ENCODE measurements at regions not wholly inside any gene's neighbourhood (a gene's known extent, or its start where the extent isn't known, plus 50 kb on each side); places are given as distances from the start of the nearest gene placed in this dataset.

- 75 to 92% (median 80%) methylated on average over 3 of the region's 3 CpGs for WGBS, 3 donors
- DNase-seq: no peak
- Histone ChIP-seq H3K36me3 (no peaks in the 10 kb centered on the region), H3K4me1 (ENCODE audit: insufficient read depth) (no peaks in the 10 kb centered on the region), H3K27ac (no peak overlapping the region), H3K4me3 (no peak overlapping the region), H3K9me3 (no peaks in the 10 kb centered on the region), H3K27me3 (no peaks in the 10 kb centered on the region)
- intact Hi-C loops (cut with DNase I): no loop called here
- no peak for TF ChIP-seq EP300 (IDR thresholded peaks at IDR 0.05)
- TF ChIP-seq CTCF (IDR thresholded peaks at IDR 0.05): no peak
- no peak for TF ChIP-seq POLR2A (IDR thresholded peaks at IDR 0.05)
Observed at GRCh38 chr1:118252624-118253023, 67.6 kb upstream of the SPAG17 start.

GRCh38 chr1:118250232-118250631 lies 65.2 kb upstream of the SPAG17 start:
- no peak for TF ChIP-seq EP300 (IDR thresholded peaks at IDR 0.05)
- TF ChIP-seq CTCF (IDR thresholded peaks at IDR 0.05): no peak
- Histone ChIP-seq H3K36me3 (no peaks in the 10 kb centered on the region), H3K4me1 (ENCODE audit: insufficient read depth) (no peaks in the 10 kb centered on the region), H3K27ac (no peak overlapping the region), H3K27me3 (no peaks in the 10 kb centered on the region), H3K4me3 (no peak overlapping the region), H3K9me3 (no peaks in the 10 kb centered on the region)
- 18 to 28% (median 23%) methylated on average over 3 of the region's 3 CpGs for WGBS, 3 donors
- DNase-seq: no peak
- intact Hi-C loops (cut with DNase I): no loop called here

GRCh38 chr1:118249641-118250040 lies 64.6 kb upstream of the SPAG17 start:
- Histone ChIP-seq H3K36me3 (no peaks in the 10 kb centered on the region), H3K4me3 (no peak overlapping the region), H3K4me1 (ENCODE audit: insufficient read depth) (no peaks in the 10 kb centered on the region), H3K9me3 (no peaks in the 10 kb centered on the region), H3K27me3 (no peaks in the 10 kb centered on the region), H3K27ac (no peak overlapping the region)
- intact Hi-C loops (cut with DNase I): no loop called here
- TF ChIP-seq POLR2A (IDR thresholded peaks at IDR 0.05) (no peak), EP300 (IDR thresholded peaks at IDR 0.05) (no peak), CTCF (IDR thresholded peaks at IDR 0.05) (no peak)
- 60 to 73% (median 64%) methylated on average over 6 of the region's 6 CpGs for WGBS, 3 donors
- DNase-seq: no peak

GRCh38 chr1:118247593-118247992 lies 62.6 kb upstream of the SPAG17 start:
- Histone ChIP-seq H3K4me3 (no peak overlapping the region), H3K27me3 (no peaks in the 10 kb centered on the region), H3K4me1 (ENCODE audit: insufficient read depth) (no peaks in the 10 kb centered on the region), H3K9me3 (no peaks in the 10 kb centered on the region), H3K27ac (no peak overlapping the region), H3K36me3 (no peaks in the 10 kb centered on the region)
- DNase-seq: no peak
- TF ChIP-seq CTCF (IDR thresholded peaks at IDR 0.05) (no peak), EP300 (IDR thresholded peaks at IDR 0.05) (no peak), POLR2A (IDR thresholded peaks at IDR 0.05) (no peak)
- intact Hi-C loops (cut with DNase I): no loop called here
- 66 to 73% (median 73%) methylated on average over 3 of the region's 3 CpGs for WGBS, 3 donors

- intact Hi-C loops (cut with DNase I): no loop called here
- no peaks in the 10 kb centered on the region for H3K27me3 ChIP-seq
- H3K27ac ChIP-seq: no peak overlapping the region
- no peak for TF ChIP-seq POLR2A (IDR thresholded peaks at IDR 0.05)
- no peak for TF ChIP-seq EP300 (IDR thresholded peaks at IDR 0.05)
- TF ChIP-seq CTCF (IDR thresholded peaks at IDR 0.05): no peak
- DNase-seq: no peak
- no peaks in the 10 kb centered on the region for H3K9me3 ChIP-seq
- H3K4me3 ChIP-seq: no peak overlapping the region
- H3K36me3 ChIP-seq: no peaks in the 10 kb centered on the region
- no peaks in the 10 kb centered on the region for H3K4me1 ChIP-seq (ENCODE audit: insufficient read depth)
Observed at GRCh38 chr1:118246646-118247045, 61.6 kb upstream of the SPAG17 start.

Measured in ovary (tissue), 7 donors.